Cardiac fibroblast (primary cell): ENCODE measurements at regions not wholly inside any gene's neighbourhood (a gene's known extent, or its start where the extent isn't known, plus 50 kb on each side); places are given as distances from the start of the nearest gene placed in this dataset.
A peak's percentile ranks its signal among the peaks of the same experiment; 100 is the strongest.

Experiments
- DNase-seq, 2 donors: peaks; one replicate each; pipeline versions ENCODE4 v3.0.0 to v3.0.0-alpha.2; 2010; ENCODE audit warnings: low read depth in 2 of 2
- H3K4me3 ChIP-seq, 2 donors: replicated peaks in 1 of 2; 1 replicate in 1 of 2; 2 replicates in 1 of 2; pipeline ENCODE4 v1.5.1; 2011; ENCODE audit warnings: low read depth in 2 of 2, low read length in 2 of 2, mild to moderate bottlenecking in 2 of 2, moderate library complexity in 1 of 2
- TF ChIP-seq, protein P1 (sequence below): IDR thresholded peaks from one replicate; pipeline ENCODE4 v1.5.1; 2011; ENCODE audit warnings: low read depth, mild to moderate bottlenecking, low read length, inconsistent platforms

DNA sequence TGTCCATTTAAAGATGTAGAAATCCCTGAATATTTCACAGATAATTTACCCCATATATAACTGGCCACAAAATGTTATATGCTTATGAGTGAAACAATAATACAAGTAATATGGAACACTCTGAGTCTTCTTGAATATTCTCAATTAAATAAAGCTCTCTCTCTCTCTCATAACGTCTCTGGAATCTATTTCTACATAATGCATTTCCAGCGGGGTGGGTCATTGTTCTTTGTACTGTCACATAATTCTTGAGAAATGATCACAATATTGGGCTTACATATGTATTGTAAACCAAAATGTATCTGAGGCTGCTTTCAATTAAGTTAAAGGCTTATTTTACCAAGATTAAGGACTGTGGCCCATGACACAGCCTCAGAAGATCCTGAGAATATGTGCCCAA, 596.3 kb downstream of the FAT4 start:
- no peak overlapping the region for H3K4me3 ChIP-seq
- no peak for DNase-seq
- TF ChIP-seq, protein P1, sequence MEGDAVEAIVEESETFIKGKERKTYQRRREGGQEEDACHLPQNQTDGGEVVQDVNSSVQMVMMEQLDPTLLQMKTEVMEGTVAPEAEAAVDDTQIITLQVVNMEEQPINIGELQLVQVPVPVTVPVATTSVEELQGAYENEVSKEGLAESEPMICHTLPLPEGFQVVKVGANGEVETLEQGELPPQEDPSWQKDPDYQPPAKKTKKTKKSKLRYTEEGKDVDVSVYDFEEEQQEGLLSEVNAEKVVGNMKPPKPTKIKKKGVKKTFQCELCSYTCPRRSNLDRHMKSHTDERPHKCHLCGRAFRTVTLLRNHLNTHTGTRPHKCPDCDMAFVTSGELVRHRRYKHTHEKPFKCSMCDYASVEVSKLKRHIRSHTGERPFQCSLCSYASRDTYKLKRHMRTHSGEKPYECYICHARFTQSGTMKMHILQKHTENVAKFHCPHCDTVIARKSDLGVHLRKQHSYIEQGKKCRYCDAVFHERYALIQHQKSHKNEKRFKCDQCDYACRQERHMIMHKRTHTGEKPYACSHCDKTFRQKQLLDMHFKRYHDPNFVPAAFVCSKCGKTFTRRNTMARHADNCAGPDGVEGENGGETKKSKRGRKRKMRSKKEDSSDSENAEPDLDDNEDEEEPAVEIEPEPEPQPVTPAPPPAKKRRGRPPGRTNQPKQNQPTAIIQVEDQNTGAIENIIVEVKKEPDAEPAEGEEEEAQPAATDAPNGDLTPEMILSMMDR = no peak

DNA sequence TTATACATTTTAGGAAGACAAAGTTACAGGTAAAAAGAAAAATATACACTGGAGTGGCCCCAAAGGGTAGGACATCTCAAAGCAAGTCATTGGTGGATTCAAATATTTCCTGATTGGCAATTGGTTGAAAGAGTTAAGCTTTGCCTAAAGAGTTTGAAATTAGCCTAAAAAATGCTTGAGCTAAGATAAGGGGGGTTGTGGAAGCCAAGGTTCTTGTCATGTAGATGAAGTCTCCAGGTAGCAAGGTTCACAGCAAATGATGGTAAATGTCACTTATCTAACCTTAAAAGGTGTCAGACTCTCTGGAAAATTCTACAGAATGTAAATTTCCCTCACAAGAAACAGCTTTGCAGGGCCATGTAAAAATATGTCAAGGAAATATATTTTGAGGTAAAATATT, 596.7 kb downstream of the FAT4 start:
- TF ChIP-seq, protein P1 = no peak
- DNase-seq = no peak
- no peak overlapping the region for H3K4me3 ChIP-seq

DNA sequence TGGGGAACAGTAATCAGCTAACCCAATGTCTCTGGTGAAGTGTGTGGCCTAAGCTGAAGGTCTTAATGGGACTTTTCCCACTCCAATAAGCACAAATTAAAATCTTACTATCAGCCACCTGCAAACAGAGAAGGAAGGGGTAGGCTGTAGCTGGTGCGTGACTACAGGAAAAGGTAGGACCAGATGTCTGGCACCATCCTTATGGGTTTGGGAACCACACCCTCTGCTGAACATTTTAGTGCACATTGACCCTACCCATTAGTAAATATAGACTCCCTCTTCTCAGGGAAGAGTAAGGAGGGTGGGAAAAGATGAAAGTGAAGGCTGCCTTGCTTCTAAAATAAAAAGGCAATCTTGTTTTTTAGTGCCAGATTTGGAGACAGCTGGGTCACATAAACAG, 602.8 kb downstream of the FAT4 start:
- no peak for DNase-seq
- no peak overlapping the region for H3K4me3 ChIP-seq
- TF ChIP-seq, protein P1 = no peak

DNA sequence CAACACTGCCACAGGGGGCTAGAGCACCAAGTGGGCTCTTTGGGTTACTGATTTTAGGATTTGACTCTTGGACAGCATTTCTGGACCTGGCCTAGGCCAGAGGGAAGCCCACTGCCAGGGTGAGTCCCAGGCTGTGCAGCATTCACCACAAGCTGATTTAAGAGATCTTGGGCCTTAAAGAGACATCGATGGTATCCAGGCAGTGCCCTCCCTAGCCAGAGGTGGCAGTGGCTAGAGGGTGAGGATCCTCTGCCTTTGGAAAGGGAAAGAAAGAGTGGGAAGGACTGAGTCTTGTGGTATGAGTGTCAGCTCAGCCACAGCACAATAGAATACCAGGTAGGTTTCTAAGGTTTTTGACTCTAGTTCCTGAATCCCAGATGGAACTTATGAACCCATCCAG, 613.9 kb downstream of the FAT4 start:
- no peak overlapping the region for H3K4me3 ChIP-seq
- no peak for DNase-seq
- TF ChIP-seq, protein P1 = no peak

DNA sequence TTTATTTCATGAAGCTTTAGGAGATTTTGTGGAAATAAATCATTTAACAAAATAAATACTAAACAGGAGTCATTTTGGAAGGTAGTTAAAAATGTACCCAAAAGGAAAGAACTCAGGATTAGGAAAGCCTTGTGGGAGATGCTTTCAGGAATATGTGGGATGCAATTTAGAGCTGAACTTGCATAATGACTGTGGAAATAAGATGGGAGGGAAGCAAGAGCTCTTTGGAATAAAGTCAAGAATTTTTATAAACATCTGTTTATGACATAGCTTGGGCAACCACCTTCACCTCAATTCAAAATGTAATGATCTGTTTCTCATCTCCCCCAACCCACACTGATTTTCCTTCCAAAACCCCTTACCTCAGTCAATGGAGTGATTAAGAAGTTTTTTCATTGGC, 623.8 kb downstream of the FAT4 start:
- DNase-seq = peak in 1 of 2 donors; percentile 0
- TF ChIP-seq, protein P1 = no peak
- H3K4me3 ChIP-seq = no peak overlapping the region

DNA sequence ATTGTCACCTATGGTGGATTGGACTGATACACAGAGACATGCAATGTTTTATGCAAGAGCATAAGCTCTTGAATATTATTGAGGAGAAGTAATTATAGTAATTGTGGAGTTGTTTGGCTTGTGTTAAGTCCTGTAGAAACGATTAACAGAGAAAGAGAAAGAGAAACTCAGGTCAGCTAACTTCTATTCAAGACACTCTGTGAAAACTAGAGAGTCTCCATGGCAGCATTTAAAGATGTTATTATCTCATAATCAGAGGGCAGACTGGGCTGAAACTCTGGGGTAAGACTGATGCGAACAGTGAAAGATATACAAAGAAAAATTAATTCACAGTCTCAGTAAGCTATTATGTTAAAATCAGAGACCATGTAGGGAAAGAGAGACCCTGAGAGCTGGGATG, 625.7 kb downstream of the FAT4 start:
- H3K4me3 ChIP-seq = no peak overlapping the region
- TF ChIP-seq, protein P1 = no peak
- no peak for DNase-seq

DNA sequence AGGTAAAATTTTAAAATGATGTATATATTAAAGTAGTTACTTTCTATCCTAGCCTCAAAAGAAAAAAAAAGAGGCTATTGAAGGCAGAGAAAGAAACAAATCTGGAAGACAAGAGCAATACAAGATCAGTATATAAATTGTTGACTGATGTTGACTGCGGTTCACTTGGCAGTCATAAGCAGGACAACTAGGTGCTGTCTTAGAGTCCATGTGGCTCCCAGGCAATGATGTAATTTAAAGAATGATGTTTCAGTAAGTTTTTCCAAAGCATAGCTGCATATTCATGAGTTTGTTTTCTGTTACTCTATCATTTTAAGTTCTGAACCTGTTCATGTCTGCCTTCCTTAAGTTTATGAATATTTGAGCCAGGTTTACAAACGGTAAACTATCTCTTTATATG, 630.2 kb downstream of the FAT4 start:
- TF ChIP-seq, protein P1 = no peak
- H3K4me3 ChIP-seq = no peak overlapping the region
- DNase-seq = no peak
